ENCODE measurements at regions not wholly inside any gene's neighbourhood (a gene's known extent, or its start where the extent isn't known, plus 50 kb on each side); places are given as distances from the start of the nearest gene placed in this dataset.

- H3K27me3 ChIP-seq, result peaks cover 0 to 9% of the 10 kb centered on the region in 2 donors
- H3K9me3 ChIP-seq, result no peaks in the 10 kb centered on the region
- no peak for DNase-seq (ENCODE audit: low spot score in 2 of 2)
- WGBS, 2 donors, result 75 to 80% methylated on average over 14 of the region's 14 CpGs
- no peak for TF ChIP-seq POLR2A (IDR thresholded peaks at IDR 0.05)
- no peak for TF ChIP-seq EP300 (IDR thresholded peaks at IDR 0.05)
- TF ChIP-seq, protein P1, sequence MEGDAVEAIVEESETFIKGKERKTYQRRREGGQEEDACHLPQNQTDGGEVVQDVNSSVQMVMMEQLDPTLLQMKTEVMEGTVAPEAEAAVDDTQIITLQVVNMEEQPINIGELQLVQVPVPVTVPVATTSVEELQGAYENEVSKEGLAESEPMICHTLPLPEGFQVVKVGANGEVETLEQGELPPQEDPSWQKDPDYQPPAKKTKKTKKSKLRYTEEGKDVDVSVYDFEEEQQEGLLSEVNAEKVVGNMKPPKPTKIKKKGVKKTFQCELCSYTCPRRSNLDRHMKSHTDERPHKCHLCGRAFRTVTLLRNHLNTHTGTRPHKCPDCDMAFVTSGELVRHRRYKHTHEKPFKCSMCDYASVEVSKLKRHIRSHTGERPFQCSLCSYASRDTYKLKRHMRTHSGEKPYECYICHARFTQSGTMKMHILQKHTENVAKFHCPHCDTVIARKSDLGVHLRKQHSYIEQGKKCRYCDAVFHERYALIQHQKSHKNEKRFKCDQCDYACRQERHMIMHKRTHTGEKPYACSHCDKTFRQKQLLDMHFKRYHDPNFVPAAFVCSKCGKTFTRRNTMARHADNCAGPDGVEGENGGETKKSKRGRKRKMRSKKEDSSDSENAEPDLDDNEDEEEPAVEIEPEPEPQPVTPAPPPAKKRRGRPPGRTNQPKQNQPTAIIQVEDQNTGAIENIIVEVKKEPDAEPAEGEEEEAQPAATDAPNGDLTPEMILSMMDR (IDR thresholded peaks at IDR 0.05), result no peak
- no peaks in the 10 kb centered on the region for H3K4me1 ChIP-seq
- H3K36me3 ChIP-seq, result no peaks in the 10 kb centered on the region
- no peak overlapping the region for H3K4me3 ChIP-seq
- no peak overlapping the region for H3K27ac ChIP-seq
Observed at GRCh38 chr17:79440251-79440650, 170.6 kb downstream of the RBFOX3 start.

DNA sequence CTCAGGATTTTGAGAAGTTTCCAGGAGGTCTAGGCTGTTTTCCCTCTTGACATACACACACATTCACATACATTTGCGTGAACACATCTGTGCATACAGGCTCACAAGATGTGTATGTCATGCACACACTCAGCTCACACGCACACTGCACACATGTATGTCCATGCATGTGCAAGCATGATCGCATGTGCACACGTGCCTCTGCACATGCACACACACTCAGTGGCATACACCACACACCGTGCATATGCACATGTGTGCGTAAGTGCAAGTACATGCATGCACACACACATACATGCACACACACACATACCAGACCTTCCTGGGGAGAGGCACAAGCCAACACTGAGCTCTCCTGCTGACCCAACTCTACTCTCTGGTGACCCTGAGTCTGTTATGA is 171.4 kb downstream of the RBFOX3 start:
- Histone ChIP-seq H3K4me1 (no peaks in the 10 kb centered on the region), H3K9me3 (no peaks in the 10 kb centered on the region), H3K36me3 (no peaks in the 10 kb centered on the region), H3K27me3 (peaks cover 0 to 9% of the 10 kb centered on the region in 2 donors), H3K27ac (no peak overlapping the region), H3K4me3 (no peak overlapping the region)
- TF ChIP-seq, protein P1 (IDR thresholded peaks at IDR 0.05), result no peak
- TF ChIP-seq POLR2A (IDR thresholded peaks at IDR 0.05) (no peak), EP300 (IDR thresholded peaks at IDR 0.05) (no peak)
- no peak for DNase-seq (ENCODE audit: low spot score in 2 of 2)
- 92 to 94% methylated on average over 6 of the region's 6 CpGs for WGBS, 2 donors

GRCh38 chr17:79438546-79439334 is 172.1 kb downstream of the RBFOX3 start:
- no peaks in the 10 kb centered on the region for H3K9me3 ChIP-seq
- no peaks in the 10 kb centered on the region for H3K4me1 ChIP-seq
- no peak overlapping the region for H3K4me3 ChIP-seq
- 48 to 62% methylated on average over 23 of the region's 23 CpGs for WGBS, 2 donors
- TF ChIP-seq, protein P1 (IDR thresholded peaks at IDR 0.05), result no peak
- no peak for TF ChIP-seq POLR2A (IDR thresholded peaks at IDR 0.05)
- no peak for TF ChIP-seq EP300 (IDR thresholded peaks at IDR 0.05)
- H3K27me3 ChIP-seq, result peaks cover 0 to 9% of the 10 kb centered on the region in 2 donors
- no peaks in the 10 kb centered on the region for H3K36me3 ChIP-seq
- no peak overlapping the region for H3K27ac ChIP-seq
- DNase-seq (ENCODE audit: low spot score in 2 of 2), result no peak

DNA sequence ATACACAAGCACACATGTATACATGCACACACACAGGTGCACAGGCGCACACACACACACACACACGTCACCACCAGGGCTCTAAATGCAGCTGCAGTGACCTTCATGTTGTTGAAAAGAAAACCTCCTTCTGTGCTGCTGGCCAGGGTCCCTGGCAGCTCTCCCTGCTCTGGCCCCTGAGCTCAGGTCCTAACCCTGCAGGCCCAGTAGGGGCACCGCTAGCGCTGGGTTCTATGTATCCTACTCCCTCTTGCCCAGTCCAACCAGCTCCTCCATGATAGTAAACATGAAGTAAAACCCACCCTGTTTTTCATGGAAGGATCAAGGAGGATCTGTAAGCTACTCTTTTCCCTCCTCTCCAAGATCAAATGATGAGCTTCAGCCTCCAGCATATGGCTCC is 172.8 kb downstream of the RBFOX3 start:
- no peak for DNase-seq (ENCODE audit: low spot score in 2 of 2)
- no peak for TF ChIP-seq POLR2A (IDR thresholded peaks at IDR 0.05)
- TF ChIP-seq EP300 (IDR thresholded peaks at IDR 0.05), result no peak
- TF ChIP-seq, protein P1 (IDR thresholded peaks at IDR 0.05), result no peak
- H3K36me3 ChIP-seq, result no peaks in the 10 kb centered on the region
- peaks cover 0 to 9% of the 10 kb centered on the region in 2 donors for H3K27me3 ChIP-seq
- no peaks in the 10 kb centered on the region for H3K9me3 ChIP-seq
- H3K4me1 ChIP-seq, result no peaks in the 10 kb centered on the region
- WGBS, 2 donors, result 48 to 52% methylated on average over 4 of the region's 4 CpGs
- H3K4me3 ChIP-seq, result no peak overlapping the region
- H3K27ac ChIP-seq, result no peak overlapping the region

DNA sequence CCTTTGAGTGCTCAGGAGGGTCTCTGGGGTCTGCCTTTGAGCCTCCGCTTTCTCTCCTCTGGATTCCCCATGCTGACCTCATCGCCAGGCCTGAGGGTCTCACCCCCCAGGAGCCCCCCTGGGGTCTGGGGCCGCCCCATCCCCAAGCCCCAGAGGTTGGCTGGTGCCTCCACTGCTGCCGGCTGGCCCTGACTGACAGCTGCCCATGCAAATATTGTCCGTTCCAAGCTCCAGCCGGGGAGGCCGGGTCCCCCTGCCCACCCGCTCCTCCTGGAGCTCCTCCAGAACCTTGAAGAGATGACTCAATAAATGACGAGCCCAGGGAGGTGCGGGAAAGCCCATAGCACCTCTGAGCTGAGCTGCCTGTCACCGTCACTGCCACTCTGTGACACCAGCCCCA is 173.8 kb downstream of the RBFOX3 start:
- DNase-seq (ENCODE audit: low spot score in 2 of 2), result no peak
- Histone ChIP-seq H3K9me3 (no peaks in the 10 kb centered on the region), H3K36me3 (no peaks in the 10 kb centered on the region), H3K27ac (no peak overlapping the region), H3K4me1 (no peaks in the 10 kb centered on the region), H3K4me3 (no peak overlapping the region), H3K27me3 (peaks cover 0 to 9% of the 10 kb centered on the region in 2 donors)
- TF ChIP-seq, protein P1 (IDR thresholded peaks at IDR 0.05), result no peak
- TF ChIP-seq EP300 (IDR thresholded peaks at IDR 0.05) (no peak), POLR2A (IDR thresholded peaks at IDR 0.05) (no peak)
- WGBS, 2 donors, result 79 to 82% methylated on average over 6 to 10 of the region's 11 CpGs

All from tibial nerve (tissue), 4 donors.